ENCODE measurements at regions not wholly inside any gene's neighbourhood (a gene's known extent, or its start where the extent isn't known, plus 50 kb on each side); places are given as distances from the start of the nearest gene placed in this dataset.

- Histone ChIP-seq H3K9ac (ENCODE audit: low read length) (no peak overlapping the region), H3K9me2 (replicated peaks; ENCODE audit: insufficient read depth, low read length) (no peaks in the 10 kb centered on the region), H3K79me2 (ENCODE audit: low read length) (no peaks in the 10 kb centered on the region), H3K4me1 (ENCODE audit: low read length) (peaks cover 29% of the 10 kb centered on the region), H3K4me3 (ENCODE audit: low read length) (no peak overlapping the region), H3K4me2 (ENCODE audit: low read depth, low read length, poor library complexity, severe bottlenecking) (no peak overlapping the region), H3K27ac (ENCODE audit: low read length) (no peak overlapping the region), H3K36me3 (ENCODE audit: insufficient read depth, low read length) (no peaks in the 10 kb centered on the region), H3K27me3 (ENCODE audit: low read length) (no peaks in the 10 kb centered on the region), H2AFZ (ENCODE audit: low read length) (no peak overlapping the region), H4K20me1 (ENCODE audit: insufficient read depth, low read depth, low read length) (no peaks in the 10 kb centered on the region), H3K9me3 (ENCODE audit: low read length) (no peaks in the 10 kb centered on the region)
- no peak for DNase-seq
Observed at GRCh38 chr20:56842056-56842455, 212.9 kb downstream of the TFAP2C start.

- no peak overlapping the region for H3K9ac ChIP-seq (ENCODE audit: low read length)
- no peak for DNase-seq
- H3K4me1 ChIP-seq (ENCODE audit: low read length) = peaks cover 29% of the 10 kb centered on the region
- no peak overlapping the region for H3K4me3 ChIP-seq (ENCODE audit: low read length)
- H3K9me2 ChIP-seq (replicated peaks; ENCODE audit: insufficient read depth, low read length) = no peaks in the 10 kb centered on the region
- no peaks in the 10 kb centered on the region for H4K20me1 ChIP-seq (ENCODE audit: insufficient read depth, low read depth, low read length)
- no peaks in the 10 kb centered on the region for H3K9me3 ChIP-seq (ENCODE audit: low read length)
- no peaks in the 10 kb centered on the region for H3K27me3 ChIP-seq (ENCODE audit: low read length)
- no peak overlapping the region for H2AFZ ChIP-seq (ENCODE audit: low read length)
- no peaks in the 10 kb centered on the region for H3K36me3 ChIP-seq (ENCODE audit: insufficient read depth, low read length)
- H3K27ac ChIP-seq (ENCODE audit: low read length) = no peak overlapping the region
- H3K79me2 ChIP-seq (ENCODE audit: low read length) = no peaks in the 10 kb centered on the region
- no peak overlapping the region for H3K4me2 ChIP-seq (ENCODE audit: low read depth, low read length, poor library complexity, severe bottlenecking)
Observed at GRCh38 chr20:56843386-56843785, 214.3 kb downstream of the TFAP2C start.

- no peak overlapping the region for H3K9ac ChIP-seq (ENCODE audit: low read length)
- H3K9me3 ChIP-seq (ENCODE audit: low read length) = no peaks in the 10 kb centered on the region
- no peak overlapping the region for H3K27ac ChIP-seq (ENCODE audit: low read length)
- no peaks in the 10 kb centered on the region for H4K20me1 ChIP-seq (ENCODE audit: insufficient read depth, low read depth, low read length)
- H3K4me2 ChIP-seq (ENCODE audit: low read depth, low read length, poor library complexity, severe bottlenecking) = no peak overlapping the region
- H3K4me1 ChIP-seq (ENCODE audit: low read length) = peaks cover 29% of the 10 kb centered on the region
- H3K9me2 ChIP-seq (replicated peaks; ENCODE audit: insufficient read depth, low read length) = no peaks in the 10 kb centered on the region
- no peaks in the 10 kb centered on the region for H3K36me3 ChIP-seq (ENCODE audit: insufficient read depth, low read length)
- no peak overlapping the region for H3K4me3 ChIP-seq (ENCODE audit: low read length)
- H3K27me3 ChIP-seq (ENCODE audit: low read length) = no peaks in the 10 kb centered on the region
- no peak for DNase-seq
- no peaks in the 10 kb centered on the region for H3K79me2 ChIP-seq (ENCODE audit: low read length)
- H2AFZ ChIP-seq (ENCODE audit: low read length) = no peak overlapping the region
Observed at GRCh38 chr20:56843817-56844216, 214.7 kb downstream of the TFAP2C start.

GRCh38 chr20:56845546-56846086 is 216.5 kb downstream of the TFAP2C start:
- peak overlapping the region; percentile 10 for H3K4me2 ChIP-seq (ENCODE audit: low read depth, low read length, poor library complexity, severe bottlenecking)
- no peak overlapping the region for H3K4me3 ChIP-seq (ENCODE audit: low read length)
- H4K20me1 ChIP-seq (ENCODE audit: insufficient read depth, low read depth, low read length) = no peaks in the 10 kb centered on the region

GRCh38 chr20:56848561-56848960 is 219.5 kb downstream of the TFAP2C start:
- Histone ChIP-seq H3K4me2 (ENCODE audit: low read depth, low read length, poor library complexity, severe bottlenecking) (no peak overlapping the region), H3K4me1 (ENCODE audit: low read length) (peaks cover 29% of the 10 kb centered on the region), H3K27ac (ENCODE audit: low read length) (no peak overlapping the region), H3K9ac (ENCODE audit: low read length) (no peak overlapping the region), H3K9me3 (ENCODE audit: low read length) (no peaks in the 10 kb centered on the region), H3K9me2 (replicated peaks; ENCODE audit: insufficient read depth, low read length) (no peaks in the 10 kb centered on the region), H4K20me1 (ENCODE audit: insufficient read depth, low read depth, low read length) (no peaks in the 10 kb centered on the region), H3K36me3 (ENCODE audit: insufficient read depth, low read length) (no peaks in the 10 kb centered on the region), H3K4me3 (ENCODE audit: low read length) (no peak overlapping the region), H3K27me3 (ENCODE audit: low read length) (no peaks in the 10 kb centered on the region), H3K79me2 (ENCODE audit: low read length) (no peaks in the 10 kb centered on the region), H2AFZ (ENCODE audit: low read length) (no peak overlapping the region)
- no peak for DNase-seq

More at GRCh38 chr20:56845546-56846086, 216.5 kb downstream of the TFAP2C start:
- peaks cover 29% of the 10 kb centered on the region for H3K4me1 ChIP-seq (ENCODE audit: low read length)
- DNase-seq = no peak
- no peak overlapping the region for H2AFZ ChIP-seq (ENCODE audit: low read length)
- no peaks in the 10 kb centered on the region for H3K79me2 ChIP-seq (ENCODE audit: low read length)
- no peaks in the 10 kb centered on the region for H3K9me2 ChIP-seq (replicated peaks; ENCODE audit: insufficient read depth, low read length)
- H3K27me3 ChIP-seq (ENCODE audit: low read length) = no peaks in the 10 kb centered on the region
- no peak overlapping the region for H3K9ac ChIP-seq (ENCODE audit: low read length)
- peak overlapping the region; percentile 47 for H3K27ac ChIP-seq (ENCODE audit: low read length)
- H3K9me3 ChIP-seq (ENCODE audit: low read length) = no peaks in the 10 kb centered on the region
- no peaks in the 10 kb centered on the region for H3K36me3 ChIP-seq (ENCODE audit: insufficient read depth, low read length)

GRCh38 chr20:56851552-56851951 is 222.4 kb downstream of the TFAP2C start:
- Histone ChIP-seq H3K27me3 (ENCODE audit: low read length) (no peaks in the 10 kb centered on the region), H3K27ac (ENCODE audit: low read length) (no peak overlapping the region), H3K9me3 (ENCODE audit: low read length) (no peaks in the 10 kb centered on the region), H2AFZ (ENCODE audit: low read length) (no peak overlapping the region), H3K4me1 (ENCODE audit: low read length) (peaks cover 6% of the 10 kb centered on the region), H3K79me2 (ENCODE audit: low read length) (no peaks in the 10 kb centered on the region), H3K36me3 (ENCODE audit: insufficient read depth, low read length) (no peaks in the 10 kb centered on the region), H3K9ac (ENCODE audit: low read length) (no peak overlapping the region), H4K20me1 (ENCODE audit: insufficient read depth, low read depth, low read length) (no peaks in the 10 kb centered on the region), H3K4me3 (ENCODE audit: low read length) (no peak overlapping the region), H3K4me2 (ENCODE audit: low read depth, low read length, poor library complexity, severe bottlenecking) (no peak overlapping the region), H3K9me2 (replicated peaks; ENCODE audit: insufficient read depth, low read length) (no peaks in the 10 kb centered on the region)
- DNase-seq = no peak

GRCh38 chr20:56855708-56856107 is 226.6 kb downstream of the TFAP2C start:
- Histone ChIP-seq H3K4me3 (ENCODE audit: low read length) (no peak overlapping the region), H2AFZ (ENCODE audit: low read length) (no peak overlapping the region), H3K27ac (ENCODE audit: low read length) (no peak overlapping the region), H3K79me2 (ENCODE audit: low read length) (no peaks in the 10 kb centered on the region), H4K20me1 (ENCODE audit: insufficient read depth, low read depth, low read length) (no peaks in the 10 kb centered on the region), H3K9ac (ENCODE audit: low read length) (no peak overlapping the region), H3K9me2 (replicated peaks; ENCODE audit: insufficient read depth, low read length) (no peaks in the 10 kb centered on the region), H3K4me1 (ENCODE audit: low read length) (peaks cover 14% of the 10 kb centered on the region), H3K9me3 (ENCODE audit: low read length) (no peaks in the 10 kb centered on the region), H3K27me3 (ENCODE audit: low read length) (peaks cover 3% of the 10 kb centered on the region; the same call in 1 of the 2 replicates), H3K4me2 (ENCODE audit: low read depth, low read length, poor library complexity, severe bottlenecking) (no peak overlapping the region), H3K36me3 (ENCODE audit: insufficient read depth, low read length) (no peaks in the 10 kb centered on the region)
- DNase-seq = no peak

GRCh38 chr20:56857950-56858349 is 228.8 kb downstream of the TFAP2C start:
- no peak overlapping the region for H3K9ac ChIP-seq (ENCODE audit: low read length)
- no peak for DNase-seq
- no peak overlapping the region for H3K27ac ChIP-seq (ENCODE audit: low read length)
- no peak overlapping the region for H3K4me2 ChIP-seq (ENCODE audit: low read depth, low read length, poor library complexity, severe bottlenecking)
- H3K4me1 ChIP-seq (ENCODE audit: low read length) = peaks cover 14% of the 10 kb centered on the region
- H3K79me2 ChIP-seq (ENCODE audit: low read length) = no peaks in the 10 kb centered on the region
- no peaks in the 10 kb centered on the region for H3K9me3 ChIP-seq (ENCODE audit: low read length)
- no peaks in the 10 kb centered on the region for H3K9me2 ChIP-seq (replicated peaks; ENCODE audit: insufficient read depth, low read length)
- H2AFZ ChIP-seq (ENCODE audit: low read length) = no peak overlapping the region
- peaks cover 3% of the 10 kb centered on the region; the same call in 1 of the 2 replicates for H3K27me3 ChIP-seq (ENCODE audit: low read length)
- no peaks in the 10 kb centered on the region for H4K20me1 ChIP-seq (ENCODE audit: insufficient read depth, low read depth, low read length)
- no peaks in the 10 kb centered on the region for H3K36me3 ChIP-seq (ENCODE audit: insufficient read depth, low read length)
- H3K4me3 ChIP-seq (ENCODE audit: low read length) = no peak overlapping the region

All from Karpas-422 (cell line).